ENCODE measurements at regions not wholly inside any gene's neighbourhood (a gene's known extent, or its start where the extent isn't known, plus 50 kb on each side); places are given as distances from the start of the nearest gene placed in this dataset.

GRCh38 chr11:80007616-80008015 is 566.8 kb upstream of the TENM4 start:
- TF ChIP-seq CTCF (IDR thresholded peaks at IDR 0.05 in 4 of 5, conservative IDR thresholded peaks at IDR 0.05 in 1 of 5) (no peak), POLR2A (IDR thresholded peaks at IDR 0.05) (no peak)

Measured in gastrocnemius medialis (tissue), 4 donors.